ENCODE measurements at regions not wholly inside any gene's neighbourhood (a gene's known extent, or its start where the extent isn't known, plus 50 kb on each side); places are given as distances from the start of the nearest gene placed in this dataset.

- intact Hi-C loops (cut with micrococcal nuclease; ENCODE audit: unreplicated experiment), result no loop called here
These were observed 72.1 kb upstream of the ARAP3 start for GRCh38 chr5:141753971-141754713.

More at GRCh38 chr5:141753971-141754713, 72.1 kb upstream of the ARAP3 start:
- Histone ChIP-seq H3K27ac (ENCODE audit: extremely low read length, insufficient read depth, low read length) (no peak overlapping the region), H4K20me1 (ENCODE audit: insufficient read depth, low read length) (0 out of 2 replicates have a peak, but pooled peaks cover 2% of the 10 kb centered on the region), H3K9ac (ENCODE audit: insufficient read depth, low read depth, low read length) (no peak overlapping the region), H3K4me1 (ENCODE audit: insufficient read depth, low read length) (no peaks in the 10 kb centered on the region), H3K4me2 (ENCODE audit: low read depth, low read length) (no peak overlapping the region), H3K36me3 (replicated peaks in 1 of 2; ENCODE audit: control insufficient read depth in 1 of 2, insufficient read depth in 2 of 2, low read length in 2 of 2) (no peaks in the 10 kb centered on the region), H3K79me2 (ENCODE audit: insufficient read depth, low read length) (no peaks in the 10 kb centered on the region), H2AFZ (ENCODE audit: low read length) (no peak overlapping the region), H3K9me3 (ENCODE audit: low read length) (no peaks in the 10 kb centered on the region), H3K4me3 (replicated peaks in 1 of 3; ENCODE audit: insufficient read depth in 1 of 3, low read depth in 2 of 3, low read length in 3 of 3) (no peak overlapping the region), H3K27me3 (ENCODE audit: control insufficient read depth in 1 of 2, insufficient read depth in 2 of 2, low read length in 2 of 2) (peaks cover 4 to 24% of the 10 kb centered on the region in 2 experiments; a peak in 4 of 5 replicates)
- 6% methylated on average over 11 of the region's 11 CpGs for WGBS (ENCODE audit: low lambda C conversion rate)
- TF ChIP-seq ZNF724P (CRISPR knock-in tag; IDR thresholded peaks at IDR 0.05; ENCODE audit: borderline replicate concordance) (no peak), REST (IDR thresholded peaks at IDR 0.05; ENCODE audit: borderline replicate concordance in 1 of 2, low read depth in 1 of 2, low read length in 2 of 2) (peak; percentile 53 to 94), EHMT2 (IDR thresholded peaks at IDR 0.05; ENCODE audit: borderline replicate concordance, low read depth, low read length) (peak; percentile 60; the same call in 1 of the 2 replicates), MIER2 (CRISPR knock-in tag; IDR thresholded peaks at IDR 0.05) (peak; percentile 92)
- CTCF ChIA-PET (ENCODE audit: low intra/inter-chr PET ratio, low total read pairs), result no interaction called here
- BruUV-seq (replicated peaks), result no TSS peak
- in situ Hi-C loops (cut with HindIII; ENCODE audit: extremely low pct_ligation_motif_present, low pct_unique_long_range_greater_than_20kb), result no loop called here
- ATAC-seq (no peak), DNase-seq (ENCODE audit: low spot score) (no peak), FAIRE-seq (no peak)
- POLR2A ChIA-PET, result no interaction called here

All from HepG2 (cell line).